ENCODE measurements at regions not wholly inside any gene's neighbourhood (a gene's known extent, or its start where the extent isn't known, plus 50 kb on each side); places are given as distances from the start of the nearest gene placed in this dataset.

GRCh38 chr2:139122711-139123158, 342.5 kb upstream of the NXPH2 start:
- TF ChIP-seq ZBTB10 (tag by site-specific recombination; IDR thresholded peaks at IDR 0.05) (no peak), CTCF (tag by site-specific recombination; IDR thresholded peaks at IDR 0.05) (no peak)
